ENCODE measurements at regions not wholly inside any gene's neighbourhood (a gene's known extent, or its start where the extent isn't known, plus 50 kb on each side); places are given as distances from the start of the nearest gene placed in this dataset.

- Mint-ChIP-seq H3K4me1 (peaks cover 3% of the 10 kb centered on the region; the same call in 1 of the 3 replicates), H3K27ac (no peak overlapping the region), H3K4me3 (no peak overlapping the region), H3K9me3 (no peaks in the 10 kb centered on the region; the same call in 2 of the 3 replicates), H3K36me3 (ENCODE audit: low read depth) (no peaks in the 10 kb centered on the region), H3K27me3 (ENCODE audit: insufficient read depth, low read depth, poor library complexity) (no peaks in the 10 kb centered on the region)
- H4K20me1 ChIP-seq (replicated peaks; ENCODE audit: insufficient read depth), result no peaks in the 10 kb centered on the region
- H3K36me3 ChIP-seq (ENCODE audit: insufficient read depth), result no peaks in the 10 kb centered on the region
- no peaks in the 10 kb centered on the region for H3F3A ChIP-seq (replicated peaks; ENCODE audit: low read depth)
- H3K4me2 ChIP-seq, result no peak overlapping the region
- H3K27ac ChIP-seq (ENCODE audit: low read depth), result no peak overlapping the region
- TF ChIP-seq ZNF331 (CRISPR knock-in tag; IDR thresholded peaks at IDR 0.05; ENCODE audit: low read depth) (no peak), STAT1 (IDR thresholded peaks at IDR 0.05; ENCODE audit: unreplicated experiment) (no peak), REST (IDR thresholded peaks at IDR 0.05; ENCODE audit: unreplicated experiment) (no peak), ZNF114 (CRISPR knock-in tag; IDR thresholded peaks at IDR 0.05) (no peak), POLR2AphosphoS5 (IDR thresholded peaks at IDR 0.05; ENCODE audit: low read depth) (no peak), ZNF462 (CRISPR knock-in tag; IDR thresholded peaks at IDR 0.05) (no peak), CTCF (conservative IDR thresholded peaks at IDR 0.05; ENCODE audit: low read depth in 2 of 2) (no peak), CREB1 (CRISPR knock-in tag; IDR thresholded peaks at IDR 0.05; ENCODE audit: low read depth) (no peak), EZH2phosphoT487 (IDR thresholded peaks at IDR 0.05; ENCODE audit: unreplicated experiment) (no peak), ETS1 (IDR thresholded peaks at IDR 0.05) (no peak), EZH2 (IDR thresholded peaks at IDR 0.05; ENCODE audit: low read depth, unreplicated experiment) (no peak), NANOG (IDR thresholded peaks at IDR 0.05; ENCODE audit: borderline replicate concordance) (no peak), JUNB (IDR thresholded peaks at IDR 0.05; ENCODE audit: unreplicated experiment) (no peak)
- H3K9me2 ChIP-seq (ENCODE audit: insufficient read depth), result peaks cover 6% of the 10 kb centered on the region; the same call in 1 of the 2 replicates
- H3K4me1 ChIP-seq (ENCODE audit: insufficient read depth), result peaks cover 11% of the 10 kb centered on the region; the same call in 1 of the 2 replicates
- no peaks in the 10 kb centered on the region for H3K27me3 ChIP-seq (ENCODE audit: insufficient read depth)
- H3K4me3 ChIP-seq, result no peak overlapping the region
- DNase-seq (ENCODE audit: low spot score), result no peak
- no peak overlapping the region for H2AFZ ChIP-seq
- H3K79me2 ChIP-seq (replicated peaks; ENCODE audit: insufficient read depth), result peaks cover 10% of the 10 kb centered on the region
- no peak for ATAC-seq
Observed at GRCh38 chr13:22120646-22121045, 449.8 kb downstream of the FGF9 start.

All from GM23338 (cell line).